ENCODE measurements at regions not wholly inside any gene's neighbourhood (a gene's known extent, or its start where the extent isn't known, plus 50 kb on each side); places are given as distances from the start of the nearest gene placed in this dataset.
"Not testable (repeated sequence)": the region's sequence is repeated elsewhere in the genome, so short reads cannot be mapped to it uniquely, and the experiment has no call there.

GRCh38 chr10:34058845-34059614, 724.6 kb upstream of the NRP1 start:
- Histone ChIP-seq H3K4me3 (ENCODE audit: low read length) (no peak overlapping the region), H3K9me3 (ENCODE audit: control insufficient read depth, low read length) (no peaks in the 10 kb centered on the region), H3K27ac (ENCODE audit: low read length) (no peak overlapping the region), H3K27me3 (ENCODE audit: control insufficient read depth, insufficient read depth) (no peaks in the 10 kb centered on the region), H3K4me1 (ENCODE audit: control insufficient read depth, insufficient read depth, low read length) (no peaks in the 10 kb centered on the region)
- 58% methylated on average over 11 of the region's 11 CpGs for WGBS
- no peak for DNase-seq
- ATAC-seq = peak in 1 of 2 donors; percentile 36
- intact Hi-C loops (cut with DNase I) = no loop called here

DNA sequence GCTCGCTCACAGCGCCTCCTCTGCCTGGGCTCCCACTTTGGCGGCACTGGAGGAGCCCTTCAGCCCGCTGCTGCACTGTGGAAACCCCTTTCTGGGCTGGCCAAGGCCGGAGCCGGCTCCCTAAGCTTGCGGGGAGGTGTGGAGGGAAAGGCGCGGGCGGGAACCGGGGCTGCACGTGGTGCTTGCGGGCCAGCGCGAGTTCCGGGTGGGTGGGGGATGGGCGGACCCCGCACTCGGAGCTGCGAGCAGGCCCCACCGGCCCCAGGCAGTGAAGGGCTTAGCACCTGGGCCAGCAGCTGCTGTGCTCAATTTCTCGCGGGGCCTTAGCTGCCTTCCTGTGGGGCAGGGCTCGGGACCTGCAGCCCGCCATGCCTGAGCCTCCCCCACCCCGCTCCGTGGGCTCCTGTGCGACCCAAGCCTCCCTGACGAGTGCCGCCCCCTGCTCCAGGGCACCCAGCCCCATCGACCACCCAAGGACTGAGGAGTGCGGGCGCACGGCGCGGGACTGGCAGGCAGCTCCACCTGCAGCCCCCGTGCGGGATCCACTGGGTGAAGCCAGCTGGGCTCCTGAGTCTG, 721.0 kb upstream of the NRP1 start:
- ATAC-seq; H3K4me1 ChIP-seq (ENCODE audit: control insufficient read depth, insufficient read depth, low read length); H3K4me3 ChIP-seq (ENCODE audit: low read length); H3K9me3 ChIP-seq (ENCODE audit: control insufficient read depth, low read length); intact Hi-C loops (cut with DNase I); H3K27me3 ChIP-seq (ENCODE audit: control insufficient read depth, insufficient read depth); H3K27ac ChIP-seq (ENCODE audit: low read length): not testable (repeated sequence)
- 97% methylated on average over 38 of the region's 38 CpGs for WGBS
- DNase-seq = peak in 1 of 3 donors; percentile 66

- no peak overlapping the region for H3K27ac ChIP-seq (ENCODE audit: low read length)
- no peaks in the 10 kb centered on the region for H3K9me3 ChIP-seq (ENCODE audit: control insufficient read depth, low read length)
- intact Hi-C loops (cut with DNase I) = no loop called here
- DNase-seq = no peak
- ATAC-seq = no peak
- H3K4me3 ChIP-seq (ENCODE audit: low read length) = no peak overlapping the region
- WGBS = 77% methylated on average over 9 of the region's 9 CpGs
- H3K27me3 ChIP-seq (ENCODE audit: control insufficient read depth, insufficient read depth) = no peaks in the 10 kb centered on the region
- no peaks in the 10 kb centered on the region for H3K4me1 ChIP-seq (ENCODE audit: control insufficient read depth, insufficient read depth, low read length)
Observed at GRCh38 chr10:34049887-34050286, 715.4 kb upstream of the NRP1 start.

GRCh38 chr10:34049469-34049868, 715.0 kb upstream of the NRP1 start:
- Histone ChIP-seq H3K4me3 (ENCODE audit: low read length) (no peak overlapping the region), H3K27me3 (ENCODE audit: control insufficient read depth, insufficient read depth) (no peaks in the 10 kb centered on the region), H3K4me1 (ENCODE audit: control insufficient read depth, insufficient read depth, low read length) (no peaks in the 10 kb centered on the region), H3K27ac (ENCODE audit: low read length) (no peak overlapping the region), H3K9me3 (ENCODE audit: control insufficient read depth, low read length) (no peaks in the 10 kb centered on the region)
- intact Hi-C loops (cut with DNase I) = no loop called here
- ATAC-seq = no peak
- 59% methylated on average over 3 of the region's 3 CpGs for WGBS
- no peak for DNase-seq

DNA sequence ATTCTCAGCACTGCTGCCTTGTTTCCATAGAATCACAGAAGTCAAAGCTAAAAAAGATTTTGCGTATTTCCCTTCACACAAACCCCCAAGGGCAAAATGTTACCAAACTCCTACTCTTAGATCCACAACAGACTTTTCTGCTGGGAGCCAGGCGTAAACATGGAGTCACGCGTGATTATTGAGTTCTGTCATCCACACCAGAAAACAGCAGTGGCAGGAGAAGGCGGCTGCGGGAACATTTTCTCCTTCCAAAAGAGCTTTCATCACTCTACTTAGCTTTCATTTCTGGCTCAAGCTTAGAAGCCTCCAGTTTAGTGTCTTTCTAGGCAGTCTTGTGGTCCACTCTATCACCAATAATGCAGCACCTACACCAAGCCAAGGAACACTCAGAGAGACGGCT, 712.9 kb upstream of the NRP1 start:
- WGBS = 66% methylated on average over 7 of the region's 7 CpGs
- ATAC-seq (peak; percentile 39 to 86), DNase-seq (peak in 2 of 3 donors; percentile 17 to 68)
- Histone ChIP-seq H3K27ac (ENCODE audit: low read length) (no peak overlapping the region), H3K27me3 (ENCODE audit: control insufficient read depth, insufficient read depth) (no peaks in the 10 kb centered on the region), H3K9me3 (ENCODE audit: control insufficient read depth, low read length) (no peaks in the 10 kb centered on the region), H3K4me1 (ENCODE audit: control insufficient read depth, insufficient read depth, low read length) (no peaks in the 10 kb centered on the region), H3K4me3 (ENCODE audit: low read length) (no peak overlapping the region)
- intact Hi-C loops (cut with DNase I) = no loop called here

DNA sequence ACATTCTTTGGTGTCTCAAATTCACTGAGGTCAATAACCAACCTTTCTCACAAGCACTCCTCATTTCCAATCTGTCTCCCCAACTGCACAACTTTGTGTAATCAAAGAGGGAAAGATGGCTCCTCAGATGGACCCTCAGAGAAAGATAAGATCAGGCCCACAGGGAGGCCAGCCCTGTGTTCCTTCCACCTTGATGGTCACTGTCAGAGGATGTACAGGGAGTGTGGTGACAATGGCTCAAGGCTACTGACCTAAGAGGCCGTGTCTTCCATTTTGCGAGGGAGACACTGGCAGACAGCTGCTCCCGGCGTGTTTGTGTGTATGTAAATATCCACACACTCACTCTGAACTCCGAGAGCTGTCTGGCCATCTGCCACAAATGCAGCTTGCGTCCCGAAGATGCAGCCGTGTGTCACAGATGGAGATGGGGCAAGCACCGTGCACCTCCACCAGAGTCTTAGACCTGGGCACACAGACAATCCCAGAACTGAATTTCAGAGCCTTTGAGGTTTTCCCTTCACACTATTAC, 712.1 kb upstream of the NRP1 start:
- no peak for DNase-seq
- intact Hi-C loops (cut with DNase I) = no loop called here
- Histone ChIP-seq H3K9me3 (ENCODE audit: control insufficient read depth, low read length) (no peaks in the 10 kb centered on the region), H3K27me3 (ENCODE audit: control insufficient read depth, insufficient read depth) (no peaks in the 10 kb centered on the region), H3K4me1 (ENCODE audit: control insufficient read depth, insufficient read depth, low read length) (no peaks in the 10 kb centered on the region), H3K27ac (ENCODE audit: low read length) (no peak overlapping the region), H3K4me3 (ENCODE audit: low read length) (no peak overlapping the region)
- 85% methylated on average over 9 of the region's 9 CpGs for WGBS
- ATAC-seq = no peak

GRCh38 chr10:34045571-34046190, 711.2 kb upstream of the NRP1 start:
- DNase-seq (no peak), ATAC-seq (no peak)
- H3K4me1 ChIP-seq (ENCODE audit: control insufficient read depth, insufficient read depth, low read length) = no peaks in the 10 kb centered on the region
- H3K4me3 ChIP-seq (ENCODE audit: low read length) = no peak overlapping the region
- H3K27ac ChIP-seq (ENCODE audit: low read length) = no peak overlapping the region
- WGBS = 87% methylated on average over 6 of the region's 6 CpGs
- H3K27me3 ChIP-seq (ENCODE audit: control insufficient read depth, insufficient read depth) = no peaks in the 10 kb centered on the region
- no peaks in the 10 kb centered on the region for H3K9me3 ChIP-seq (ENCODE audit: control insufficient read depth, low read length)
- intact Hi-C loops (cut with DNase I) = no loop called here

- intact Hi-C loops (cut with DNase I) = no loop called here
- WGBS = 98% methylated on average over 4 of the region's 4 CpGs
- Histone ChIP-seq H3K4me1 (ENCODE audit: control insufficient read depth, insufficient read depth, low read length) (no peaks in the 10 kb centered on the region), H3K27me3 (ENCODE audit: control insufficient read depth, insufficient read depth) (no peaks in the 10 kb centered on the region), H3K4me3 (ENCODE audit: low read length) (no peak overlapping the region), H3K9me3 (ENCODE audit: control insufficient read depth, low read length) (no peaks in the 10 kb centered on the region), H3K27ac (ENCODE audit: low read length) (no peak overlapping the region)
- no peak for ATAC-seq
- DNase-seq = no peak
Observed at GRCh38 chr10:34041871-34042270, 707.4 kb upstream of the NRP1 start.

DNA sequence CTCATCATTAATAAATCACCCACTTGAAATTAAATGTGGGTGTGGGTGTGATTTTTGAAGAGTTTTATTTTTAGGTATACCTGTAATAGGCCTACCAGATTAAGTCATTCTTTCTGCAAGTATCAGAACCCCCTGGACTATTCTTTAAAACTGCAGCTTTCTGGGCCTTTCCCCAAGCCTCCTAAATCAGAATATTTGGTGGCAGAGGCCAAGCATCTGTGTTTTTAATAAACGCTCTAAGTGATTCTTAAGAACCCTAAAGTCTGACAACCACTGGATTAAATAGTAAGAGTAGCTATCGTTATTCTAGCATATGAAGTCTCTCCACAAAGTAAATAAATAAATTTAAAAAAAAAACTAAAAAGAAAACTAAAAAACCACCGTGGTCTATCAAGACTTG, 703.0 kb upstream of the NRP1 start:
- WGBS = 77% methylated on average over 3 of the region's 3 CpGs
- H3K27me3 ChIP-seq (ENCODE audit: control insufficient read depth, insufficient read depth) = no peaks in the 10 kb centered on the region
- ATAC-seq = no peak
- H3K9me3 ChIP-seq (ENCODE audit: control insufficient read depth, low read length) = no peaks in the 10 kb centered on the region
- no peaks in the 10 kb centered on the region for H3K4me1 ChIP-seq (ENCODE audit: control insufficient read depth, insufficient read depth, low read length)
- no peak overlapping the region for H3K27ac ChIP-seq (ENCODE audit: low read length)
- intact Hi-C loops (cut with DNase I) = no loop called here
- H3K4me3 ChIP-seq (ENCODE audit: low read length) = no peak overlapping the region
- no peak for DNase-seq

- ATAC-seq; H3K27me3 ChIP-seq (ENCODE audit: control insufficient read depth, insufficient read depth); H3K27ac ChIP-seq (ENCODE audit: low read length); H3K4me1 ChIP-seq (ENCODE audit: control insufficient read depth, insufficient read depth, low read length); H3K9me3 ChIP-seq (ENCODE audit: control insufficient read depth, low read length); intact Hi-C loops (cut with DNase I); H3K4me3 ChIP-seq (ENCODE audit: low read length): not testable (repeated sequence)
- 98% methylated on average over 29 of the region's 29 CpGs for WGBS
- DNase-seq = peak in 1 of 3 donors; percentile 43
Observed at GRCh38 chr10:34035241-34035790, 700.8 kb upstream of the NRP1 start.

GRCh38 chr10:34033078-34033477, 698.6 kb upstream of the NRP1 start:
- 94% methylated on average over 5 of the region's 5 CpGs for WGBS
- H3K4me3 ChIP-seq (ENCODE audit: low read length) = no peak overlapping the region
- no peak for ATAC-seq
- H3K27me3 ChIP-seq (ENCODE audit: control insufficient read depth, insufficient read depth) = no peaks in the 10 kb centered on the region
- no peak for DNase-seq
- intact Hi-C loops (cut with DNase I) = no loop called here
- H3K4me1 ChIP-seq (ENCODE audit: control insufficient read depth, insufficient read depth, low read length) = peaks cover 2% of the 10 kb centered on the region
- H3K27ac ChIP-seq (ENCODE audit: low read length) = no peak overlapping the region
- no peaks in the 10 kb centered on the region for H3K9me3 ChIP-seq (ENCODE audit: control insufficient read depth, low read length)

Measured in right cardiac atrium (tissue), 5 donors.